Pulmonary artery endothelial cell (primary cell): ENCODE measurements at regions not wholly inside any gene's neighbourhood (a gene's known extent, or its start where the extent isn't known, plus 50 kb on each side); places are given as distances from the start of the nearest gene placed in this dataset.
"Not testable (repeated sequence)": the region's sequence is repeated elsewhere in the genome, so short reads cannot be mapped to it uniquely, and the experiment has no call there.

Experiments used
- DNase-seq: peaks from one replicate; pipeline ENCODE4 v3.0.0-alpha.2; 2011; ENCODE audit warnings: low read depth, low spot score

- no peak for DNase-seq
Measured at GRCh38 chr4:151559595-151559994, 150.6 kb downstream of the FHIP1A start.

DNA sequence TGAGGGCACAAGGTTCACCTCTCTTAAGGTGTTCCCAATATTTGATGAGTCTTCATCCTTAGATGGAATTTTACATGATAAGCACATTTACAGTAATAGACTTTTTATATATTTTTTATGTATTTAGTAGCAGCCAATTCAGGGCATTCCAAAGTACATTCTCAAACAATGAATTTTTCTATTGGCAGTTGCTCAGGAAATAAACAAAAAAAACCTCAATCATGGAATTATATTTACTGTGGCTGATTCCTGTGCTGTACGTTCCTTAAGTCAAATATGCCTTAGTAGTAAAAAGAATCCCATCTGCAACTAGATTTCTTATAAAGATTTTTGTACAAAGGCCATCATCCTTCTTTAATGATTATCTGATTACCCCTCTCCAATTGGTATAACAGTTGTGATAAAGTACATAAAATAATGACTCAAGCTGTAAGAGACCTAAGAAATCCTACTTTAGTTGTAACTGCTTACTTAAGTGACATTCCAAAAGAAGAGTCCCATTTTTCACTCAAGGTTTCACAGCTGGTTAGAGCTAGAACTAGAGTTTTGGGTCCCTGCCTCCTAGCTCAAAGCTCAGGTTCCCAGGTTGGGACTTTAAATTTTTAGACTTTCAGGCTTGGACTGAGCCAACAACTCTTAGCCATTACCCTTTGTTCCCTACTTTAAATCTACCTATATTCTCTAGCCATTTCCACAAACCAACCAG lies 152.7 kb downstream of the FHIP1A start:
- DNase-seq = no peak

DNA sequence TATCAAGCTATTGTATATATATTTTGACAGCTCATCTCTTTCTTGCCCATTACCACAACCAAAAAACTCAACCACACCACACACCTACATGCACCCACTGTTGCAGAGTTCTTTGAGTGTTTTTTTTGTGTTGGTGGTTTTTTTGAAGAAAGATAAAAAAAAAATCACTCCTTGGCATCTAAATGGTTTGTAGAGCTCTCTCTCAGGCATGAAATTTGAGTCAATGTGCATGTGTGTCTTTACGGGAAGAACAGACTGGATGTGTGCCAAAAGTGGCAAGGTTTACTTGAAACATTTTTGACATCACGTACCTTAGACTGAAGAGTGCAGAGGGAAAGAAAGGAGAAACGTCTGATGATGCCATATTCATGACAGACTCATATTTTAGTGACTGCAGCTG lies 154.2 kb downstream of the FHIP1A start:
- DNase-seq = no peak

- DNase-seq = no peak
Measured at GRCh38 chr4:151564321-151564720, 155.3 kb downstream of the FHIP1A start.

DNA sequence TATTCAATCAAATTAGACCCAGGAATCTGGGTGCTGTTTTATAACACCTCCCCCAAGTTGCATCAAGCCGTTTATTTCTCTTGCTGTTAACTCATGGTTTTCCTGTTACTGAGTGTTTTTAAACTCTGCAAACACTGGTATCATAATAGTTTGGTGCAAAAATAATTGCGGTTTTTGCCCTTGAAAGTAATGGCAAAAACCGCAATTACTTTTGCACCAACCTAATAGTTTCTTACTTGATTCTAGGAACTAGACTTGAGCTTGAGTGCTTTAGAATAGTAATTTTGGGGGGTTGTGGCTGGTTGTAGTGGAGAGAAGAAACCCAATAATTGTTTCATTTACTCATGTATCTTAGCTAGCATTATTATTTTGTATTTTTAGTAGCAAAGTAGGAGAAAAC lies 156.6 kb downstream of the FHIP1A start:
- no peak for DNase-seq

- no peak for DNase-seq
Measured at GRCh38 chr4:151566053-151566452, 157.1 kb downstream of the FHIP1A start.

- no peak for DNase-seq
Measured at GRCh38 chr4:151567056-151567455, 158.1 kb downstream of the FHIP1A start.

GRCh38 chr4:151568966-151569365 lies 160.0 kb downstream of the FHIP1A start:
- no peak for DNase-seq

- DNase-seq = no peak
Measured at GRCh38 chr4:151569650-151570049, 160.7 kb downstream of the FHIP1A start.

GRCh38 chr4:151573474-151573873 lies 164.5 kb downstream of the FHIP1A start:
- no peak for DNase-seq

- DNase-seq = no peak
Measured at GRCh38 chr4:151573945-151574344, 165.0 kb downstream of the FHIP1A start.

- DNase-seq = no peak
Measured at GRCh38 chr4:151574968-151575367, 166.0 kb downstream of the FHIP1A start.

DNA sequence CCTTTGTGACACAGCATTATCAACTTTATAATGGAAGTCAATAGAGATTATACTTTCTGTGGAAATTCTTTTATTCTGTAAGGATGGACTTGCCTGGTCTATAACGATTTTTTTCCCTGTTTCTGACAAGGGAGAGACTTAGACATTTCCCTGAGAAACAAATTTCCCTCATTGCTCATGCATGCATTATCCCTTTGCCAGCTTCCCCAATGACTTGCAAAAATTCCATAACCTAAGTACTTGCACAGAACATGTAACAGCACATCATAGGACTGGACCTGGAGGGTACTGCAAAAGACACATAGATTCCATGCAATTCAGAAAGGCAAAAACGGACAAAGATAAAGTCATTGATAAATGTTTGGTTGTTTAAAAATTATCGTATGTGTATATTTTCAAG lies 166.7 kb downstream of the FHIP1A start:
- no peak for DNase-seq

DNA sequence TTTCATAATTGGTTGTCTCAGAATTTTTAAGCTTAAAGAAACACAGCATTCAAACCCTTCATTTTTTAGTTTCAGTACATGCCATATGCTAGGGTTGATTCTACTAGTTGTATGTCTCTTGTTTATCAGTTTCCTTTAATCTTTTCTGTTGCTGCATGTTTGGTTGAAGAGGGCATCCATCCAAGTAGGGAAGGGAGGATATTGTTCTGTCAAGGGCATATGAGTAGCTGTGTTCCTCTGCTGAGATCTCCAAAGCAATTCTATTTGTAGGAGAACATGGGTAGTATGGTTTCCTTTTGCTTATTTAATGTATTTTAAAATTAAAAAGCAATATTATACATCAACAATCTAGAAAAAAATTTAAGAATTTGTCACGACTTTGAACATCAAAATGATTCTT lies 167.7 kb downstream of the FHIP1A start:
- no peak for DNase-seq

DNA sequence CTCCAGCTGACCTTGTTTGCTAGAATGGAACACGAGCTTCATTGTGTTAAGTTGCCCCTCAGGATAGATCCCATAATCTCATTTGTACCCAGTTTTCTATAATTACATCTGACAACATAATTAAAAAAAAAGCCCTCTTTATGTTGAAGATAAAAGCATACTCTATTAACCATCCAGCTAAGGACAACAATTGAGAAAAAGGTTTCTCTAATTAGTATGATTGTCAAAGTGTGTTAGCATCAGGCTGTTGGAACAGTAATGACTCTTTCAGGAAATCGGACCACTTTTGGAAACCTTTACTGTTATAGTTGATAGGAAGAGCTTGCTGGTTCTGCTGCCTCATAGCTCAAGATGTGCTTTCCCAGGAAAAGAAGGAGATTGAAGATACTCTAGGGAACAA lies 172.6 kb downstream of the FHIP1A start:
- no peak for DNase-seq

DNA sequence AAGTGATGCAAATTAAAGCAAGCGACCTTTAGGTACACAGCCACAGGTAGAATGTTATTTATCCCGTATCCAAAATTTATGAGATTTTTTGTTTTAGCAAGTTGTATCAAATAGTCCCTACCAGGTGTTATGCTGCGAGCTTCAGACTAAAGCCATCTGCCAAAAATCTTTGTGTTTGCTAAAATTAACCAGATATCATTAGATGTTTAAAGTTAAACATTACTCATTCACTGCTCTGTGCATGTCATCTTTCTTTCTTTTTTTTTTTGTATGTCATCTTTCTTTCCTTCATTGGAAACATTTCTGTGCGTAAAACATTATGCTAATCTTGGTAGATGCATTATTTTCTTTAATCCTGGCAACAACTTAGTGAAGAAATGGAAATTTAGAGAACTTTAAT lies 173.1 kb downstream of the FHIP1A start:
- DNase-seq = no peak

DNA sequence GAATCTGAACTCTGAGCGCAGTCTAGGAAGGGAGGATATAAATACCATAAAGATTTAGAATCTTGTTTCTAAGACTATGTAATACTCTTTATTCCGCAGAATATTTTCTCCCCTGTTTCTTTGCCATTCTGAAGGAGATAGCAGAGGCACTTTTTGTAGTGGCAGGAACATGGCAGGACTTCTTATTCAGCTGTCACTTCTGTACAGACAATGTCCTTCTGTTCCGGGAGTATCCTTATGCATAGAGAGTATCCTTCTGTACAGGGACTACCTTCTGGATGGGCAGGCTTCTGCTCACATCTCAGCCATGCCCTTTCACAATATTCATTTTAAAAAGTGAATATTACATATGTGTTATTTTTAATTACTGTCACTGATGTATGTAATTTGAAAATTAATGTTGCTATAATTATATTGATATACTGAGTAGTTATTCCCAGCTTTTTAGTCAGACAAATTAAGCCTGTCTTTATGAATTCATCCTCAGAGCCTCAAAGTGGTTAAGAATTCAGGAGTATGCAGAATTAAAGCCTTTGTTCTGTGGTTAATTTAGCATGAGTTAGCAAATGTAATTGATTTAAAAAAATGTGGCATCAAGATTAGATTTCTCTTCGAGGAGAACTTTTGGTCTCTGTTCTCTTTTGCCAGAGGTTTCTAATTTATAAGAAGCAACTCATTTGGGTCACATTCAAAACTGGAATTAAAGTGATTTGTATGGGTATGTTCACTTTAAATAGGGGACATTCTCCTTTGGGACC lies 174.4 kb downstream of the FHIP1A start:
- no peak for DNase-seq

- DNase-seq = no peak
Measured at GRCh38 chr4:151584101-151584500, 175.1 kb downstream of the FHIP1A start.

GRCh38 chr4:151595629-151596028 lies 165.2 kb downstream of the GATB start:
- DNase-seq = not testable (repeated sequence)

DNA sequence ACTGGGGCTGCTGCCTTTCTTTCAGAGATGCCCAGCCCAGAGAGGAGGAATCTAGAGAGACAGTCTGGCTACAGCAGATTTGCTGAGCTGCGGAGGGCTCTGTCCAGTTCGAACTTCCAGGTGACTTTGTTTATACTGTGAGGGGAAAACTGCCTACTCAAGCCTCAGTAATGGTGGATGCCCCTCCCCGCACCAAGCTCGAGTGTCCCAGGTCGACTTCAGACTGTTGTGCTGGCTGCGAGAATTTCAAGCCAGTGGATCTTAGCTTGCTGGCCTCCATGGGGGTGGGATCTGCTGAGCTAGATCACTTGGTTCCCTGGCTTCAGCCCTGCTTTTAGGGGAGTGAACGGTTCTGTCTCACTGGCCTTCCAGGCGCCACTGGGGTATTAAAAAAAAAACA lies 163.1 kb downstream of the GATB start:
- not testable (repeated sequence) for DNase-seq

GRCh38 chr4:151599863-151600262 lies 160.9 kb downstream of the GATB start:
- no peak for DNase-seq

DNA sequence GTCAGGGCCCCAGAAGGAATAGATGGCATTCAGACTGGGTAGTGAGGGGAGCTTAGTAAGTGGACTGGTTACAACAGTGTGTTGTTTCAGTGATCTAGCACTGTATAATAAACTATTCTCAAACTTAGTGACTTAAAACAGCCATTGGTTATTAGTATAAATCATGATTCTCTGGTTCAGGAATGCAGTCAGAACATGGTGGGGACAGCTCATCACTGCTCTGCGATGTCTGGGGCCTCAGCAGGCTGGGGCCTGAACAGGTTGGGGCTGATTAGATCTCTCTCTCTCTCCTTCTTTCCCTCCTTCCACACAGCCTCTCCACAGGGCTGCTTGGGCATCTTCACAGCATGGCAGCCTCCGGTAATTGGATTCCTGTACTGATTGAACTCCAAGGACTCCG lies 160.4 kb downstream of the GATB start:
- DNase-seq = no peak

GRCh38 chr4:151603377-151603776 lies 157.4 kb downstream of the GATB start:
- no peak for DNase-seq
